ENCODE measurements at regions not wholly inside any gene's neighbourhood (a gene's known extent, or its start where the extent isn't known, plus 50 kb on each side); places are given as distances from the start of the nearest gene placed in this dataset.

DNA sequence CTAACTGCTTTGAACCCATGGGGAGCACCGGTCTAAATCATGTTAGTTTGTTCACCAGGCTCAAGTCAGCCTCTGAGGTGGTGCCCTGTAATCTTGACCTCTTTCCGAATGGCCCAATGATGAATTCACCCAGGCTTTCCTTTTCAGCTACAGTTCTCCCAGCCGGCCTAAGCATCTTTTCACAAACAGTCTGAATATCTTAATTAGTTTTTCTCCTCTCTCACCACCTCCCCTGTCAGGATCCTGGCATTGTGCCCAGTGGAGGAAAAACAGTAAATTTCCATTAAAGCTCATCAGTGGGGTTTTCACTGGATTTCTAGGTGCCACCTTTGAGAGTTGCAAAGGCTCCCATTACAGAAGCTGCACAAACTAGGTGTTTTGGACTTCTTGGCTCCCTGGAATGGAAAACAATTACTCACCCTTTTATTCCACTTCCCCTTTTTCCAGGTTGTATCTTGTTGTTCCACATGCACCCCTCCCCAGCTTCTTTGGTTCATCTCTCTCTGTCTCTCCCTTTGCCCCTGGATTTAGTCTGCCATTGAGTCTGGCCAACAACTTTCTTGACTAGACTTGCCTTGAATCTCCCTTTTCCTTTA, 69.4 kb upstream of the ADAMTSL1 start:
- DNase-seq: no peak

- DNase-seq: no peak
These were observed 68.7 kb upstream of the ADAMTSL1 start for GRCh38 chr9:18405240-18405639.

GRCh38 chr9:18410983-18411382, 63.0 kb upstream of the ADAMTSL1 start:
- DNase-seq: no peak

DNA sequence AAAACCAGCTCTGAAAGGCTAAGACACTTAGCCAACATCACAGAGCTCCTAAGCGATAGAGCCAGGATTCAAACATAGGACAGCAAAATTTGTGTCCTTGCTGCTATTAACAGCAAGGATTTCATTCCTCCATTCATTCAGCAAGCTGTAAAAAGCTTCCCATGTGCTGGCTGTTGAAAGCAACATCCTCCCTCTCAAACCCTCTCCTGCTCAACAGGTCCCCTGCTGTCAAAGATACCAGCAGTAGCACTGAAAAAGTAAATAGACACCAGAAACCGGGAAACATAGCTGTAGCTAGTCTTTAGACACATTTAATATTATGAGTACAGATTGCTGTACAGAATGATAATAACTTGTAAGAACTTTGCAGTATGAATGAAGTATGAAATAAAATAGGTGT, 52.6 kb upstream of the ADAMTSL1 start:
- no peak for DNase-seq

GRCh38 chr9:18422296-18423036, 51.5 kb upstream of the ADAMTSL1 start:
- DNase-seq: no peak

- no peak for DNase-seq
These were observed 50.0 kb upstream of the ADAMTSL1 start for GRCh38 chr9:18423791-18424531.

Data from amniotic stem cell (primary cell).